Neutrophil (primary cell): ENCODE measurements at regions not wholly inside any gene's neighbourhood (a gene's known extent, or its start where the extent isn't known, plus 50 kb on each side); places are given as distances from the start of the nearest gene placed in this dataset.

Source experiments
- H3K27ac ChIP-seq: fragments of 200-600 bp; sonication (generic); 2 replicates; pipeline ENCODE4 v1.5.1; 2016; ENCODE audit warnings: mild to moderate bottlenecking, moderate library complexity
- H3K27me3 ChIP-seq: fragments of 200-600 bp; sonication (generic); 2 replicates; pipeline ENCODE4 v1.6.0; 2016; ENCODE audit warnings: mild to moderate bottlenecking
- H3K36me3 ChIP-seq: fragments of 200-600 bp; sonication (generic); 2 replicates; pipeline ENCODE4 v1.5.1; 2017
- H3K4me1 ChIP-seq, 2 experiments: fragments of 200-600 bp in 1 of 2; sonication (generic) in 1 of 2; 1 replicate in 1 of 2; 2 replicates in 1 of 2; pipeline versions ENCODE4 v1.5.1 to v1.6.1; 2013 to 2016; ENCODE audit warnings: low read depth in 1 of 2, low read length in 1 of 2, mild to moderate bottlenecking in 1 of 2, moderate library complexity in 1 of 2; ENCODE audit not compliant: control insufficient read depth in 1 of 2, insufficient read depth in 1 of 2
- H3K4me3 ChIP-seq, 2 experiments: fragments of 200-600 bp in 1 of 2; sonication (generic) in 1 of 2; 1 replicate in 1 of 2; 2 replicates in 1 of 2; pipeline ENCODE4 v1.5.1; 2013 to 2016; ENCODE audit warnings: low read depth in 1 of 2, low read length in 1 of 2, mild to moderate bottlenecking in 1 of 2, moderate library complexity in 1 of 2
- H3K9me3 ChIP-seq: fragments of 200-600 bp; sonication (generic); 2 replicates; pipeline ENCODE4 v1.5.1; 2016
- TF ChIP-seq, protein P1 (sequence below): fragments of 200-600 bp; sonication (generic); IDR thresholded peaks from 2 replicates; pipeline ENCODE4 v1.5.1; 2016; ENCODE audit warnings: antibody characterized with exemption

DNA sequence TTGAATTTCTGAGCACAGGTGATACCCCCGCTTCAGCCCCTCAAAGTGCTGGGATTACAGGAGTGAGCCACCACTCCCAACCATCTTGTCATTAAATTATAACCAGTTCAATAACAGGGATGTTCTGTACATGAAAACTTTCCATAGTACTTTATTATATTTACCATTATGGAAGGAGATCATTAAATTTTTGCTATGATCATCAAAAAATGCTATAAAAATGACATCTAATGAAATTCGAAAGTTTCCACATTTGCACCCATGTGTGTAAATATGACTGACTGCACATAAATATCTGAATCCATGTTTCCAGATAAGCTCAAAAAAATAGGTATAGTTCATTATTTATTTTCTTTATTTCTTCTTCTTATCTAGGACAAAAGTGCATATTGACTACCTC, 182.6 kb downstream of the FBXO8 start:
- Histone ChIP-seq H3K4me1 (no peaks in the 10 kb centered on the region), H3K4me3 (no peak overlapping the region), H3K27ac (no peak overlapping the region), H3K9me3 (no peaks in the 10 kb centered on the region), H3K36me3 (no peaks in the 10 kb centered on the region), H3K27me3 (no peaks in the 10 kb centered on the region)
- TF ChIP-seq, protein P1, sequence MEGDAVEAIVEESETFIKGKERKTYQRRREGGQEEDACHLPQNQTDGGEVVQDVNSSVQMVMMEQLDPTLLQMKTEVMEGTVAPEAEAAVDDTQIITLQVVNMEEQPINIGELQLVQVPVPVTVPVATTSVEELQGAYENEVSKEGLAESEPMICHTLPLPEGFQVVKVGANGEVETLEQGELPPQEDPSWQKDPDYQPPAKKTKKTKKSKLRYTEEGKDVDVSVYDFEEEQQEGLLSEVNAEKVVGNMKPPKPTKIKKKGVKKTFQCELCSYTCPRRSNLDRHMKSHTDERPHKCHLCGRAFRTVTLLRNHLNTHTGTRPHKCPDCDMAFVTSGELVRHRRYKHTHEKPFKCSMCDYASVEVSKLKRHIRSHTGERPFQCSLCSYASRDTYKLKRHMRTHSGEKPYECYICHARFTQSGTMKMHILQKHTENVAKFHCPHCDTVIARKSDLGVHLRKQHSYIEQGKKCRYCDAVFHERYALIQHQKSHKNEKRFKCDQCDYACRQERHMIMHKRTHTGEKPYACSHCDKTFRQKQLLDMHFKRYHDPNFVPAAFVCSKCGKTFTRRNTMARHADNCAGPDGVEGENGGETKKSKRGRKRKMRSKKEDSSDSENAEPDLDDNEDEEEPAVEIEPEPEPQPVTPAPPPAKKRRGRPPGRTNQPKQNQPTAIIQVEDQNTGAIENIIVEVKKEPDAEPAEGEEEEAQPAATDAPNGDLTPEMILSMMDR, result no peak

DNA sequence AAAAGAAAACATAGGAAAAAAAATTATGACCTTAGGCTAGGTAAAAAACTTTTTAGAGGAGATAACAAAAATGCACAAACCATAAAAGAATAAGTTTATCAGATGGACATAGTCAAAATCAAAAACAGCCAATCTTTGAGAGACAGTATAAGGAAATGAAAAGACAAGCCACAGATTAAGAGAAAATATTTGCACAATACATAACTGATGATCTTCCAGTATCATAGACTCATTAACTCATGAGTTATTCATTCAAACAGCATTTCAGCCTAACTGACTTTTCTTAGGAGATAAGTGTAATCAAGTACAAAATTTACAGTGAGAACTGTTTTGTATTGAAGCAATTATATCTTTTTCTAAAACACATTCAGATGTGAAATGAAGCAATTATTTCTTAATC, 183.8 kb downstream of the FBXO8 start:
- no peaks in the 10 kb centered on the region for H3K27me3 ChIP-seq
- H3K4me3 ChIP-seq, result no peak overlapping the region
- TF ChIP-seq, protein P1, result no peak
- H3K9me3 ChIP-seq, result no peaks in the 10 kb centered on the region
- H3K36me3 ChIP-seq, result no peaks in the 10 kb centered on the region
- H3K4me1 ChIP-seq, result no peaks in the 10 kb centered on the region
- no peak overlapping the region for H3K27ac ChIP-seq

DNA sequence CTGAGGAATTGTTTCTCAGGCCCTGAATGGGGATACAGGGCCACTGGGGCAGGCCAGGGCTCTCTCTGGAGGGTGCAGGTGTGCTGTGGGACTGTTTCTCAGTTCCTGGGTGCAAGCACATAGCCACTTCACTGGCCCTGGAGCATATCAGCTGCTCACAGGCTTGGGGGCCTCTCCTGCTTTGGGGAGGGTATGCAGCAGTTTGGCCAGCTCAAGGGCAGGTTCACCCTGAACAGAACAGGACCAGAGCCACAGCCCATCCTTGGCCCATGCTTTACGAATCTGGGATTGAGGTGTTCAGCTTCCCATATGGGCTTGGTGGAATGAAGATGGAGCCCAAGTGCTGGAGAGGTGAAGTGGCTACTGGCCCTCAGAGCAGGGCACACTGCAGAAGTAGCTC, 186.5 kb downstream of the FBXO8 start:
- no peak overlapping the region for H3K27ac ChIP-seq
- H3K9me3 ChIP-seq, result no peaks in the 10 kb centered on the region
- H3K27me3 ChIP-seq, result no peaks in the 10 kb centered on the region
- no peak overlapping the region for H3K4me3 ChIP-seq
- TF ChIP-seq, protein P1, result no peak
- H3K4me1 ChIP-seq, result no peaks in the 10 kb centered on the region
- H3K36me3 ChIP-seq, result no peaks in the 10 kb centered on the region

DNA sequence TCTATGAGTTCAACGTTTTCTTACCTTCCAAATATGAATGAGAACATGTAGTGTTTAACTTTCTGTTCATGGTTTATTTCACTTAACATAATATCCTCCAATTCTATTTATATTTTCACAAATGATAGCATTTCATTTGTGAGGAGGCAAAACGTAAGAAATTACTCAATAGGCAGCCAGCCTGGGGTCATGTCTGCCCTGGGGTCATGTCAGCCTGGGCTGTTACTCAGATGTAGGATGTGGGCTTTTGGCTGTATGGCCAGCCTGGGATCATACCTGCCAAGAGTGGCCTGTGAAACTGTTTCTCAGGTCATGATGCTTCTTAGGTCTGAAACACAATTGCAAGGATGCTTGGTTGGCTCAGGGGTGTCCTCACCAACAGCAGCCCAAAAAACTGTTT, 187.0 kb downstream of the FBXO8 start:
- H3K36me3 ChIP-seq, result no peaks in the 10 kb centered on the region
- TF ChIP-seq, protein P1, result no peak
- H3K9me3 ChIP-seq, result no peaks in the 10 kb centered on the region
- H3K27ac ChIP-seq, result no peak overlapping the region
- no peaks in the 10 kb centered on the region for H3K4me1 ChIP-seq
- H3K27me3 ChIP-seq, result no peaks in the 10 kb centered on the region
- H3K4me3 ChIP-seq, result no peak overlapping the region

DNA sequence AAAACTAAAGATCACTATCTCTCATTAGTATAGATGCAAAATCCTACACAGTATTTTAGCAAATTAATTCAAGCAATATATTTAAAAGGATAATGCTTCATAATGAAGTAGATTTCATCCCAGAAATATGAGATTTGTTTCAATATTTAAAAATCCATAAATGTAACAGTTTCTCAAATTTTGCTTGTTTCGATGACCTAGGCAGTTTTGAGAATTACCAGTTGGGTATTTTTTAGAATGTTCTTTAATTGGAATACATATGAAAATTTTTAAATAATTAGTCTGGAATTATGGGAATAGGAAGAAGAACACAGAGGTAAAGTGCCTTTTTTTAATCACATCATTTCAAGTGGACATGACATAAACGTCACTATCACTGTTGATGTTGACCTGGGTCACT, 192.3 kb downstream of the FBXO8 start:
- Histone ChIP-seq H3K9me3 (no peaks in the 10 kb centered on the region), H3K4me3 (no peak overlapping the region), H3K36me3 (no peaks in the 10 kb centered on the region), H3K27me3 (peaks cover 15% of the 10 kb centered on the region), H3K4me1 (no peaks in the 10 kb centered on the region), H3K27ac (no peak overlapping the region)
- TF ChIP-seq, protein P1, result no peak

DNA sequence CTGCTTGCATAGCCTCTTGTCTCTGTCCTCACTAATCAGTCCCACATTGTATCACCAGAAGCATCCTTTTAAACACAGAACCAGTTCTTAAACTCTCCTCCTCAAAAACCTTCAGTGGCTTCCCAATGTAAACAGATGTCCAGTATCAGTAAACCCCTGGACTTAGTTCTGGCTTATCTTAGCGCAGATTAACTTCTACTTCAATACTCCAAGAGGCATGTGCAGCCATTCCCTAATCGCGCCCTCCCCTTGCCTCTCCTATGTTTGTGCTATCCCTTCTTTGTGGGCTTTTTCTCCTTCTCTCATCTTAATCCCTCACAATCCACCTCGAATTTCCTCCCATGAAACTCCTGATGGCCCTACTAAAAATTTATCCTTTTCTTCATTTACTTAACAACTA, 193.8 kb downstream of the FBXO8 start:
- H3K4me3 ChIP-seq, result no peak overlapping the region
- TF ChIP-seq, protein P1, result no peak
- no peaks in the 10 kb centered on the region for H3K9me3 ChIP-seq
- no peaks in the 10 kb centered on the region for H3K36me3 ChIP-seq
- H3K4me1 ChIP-seq, result no peaks in the 10 kb centered on the region
- H3K27ac ChIP-seq, result no peak overlapping the region
- peaks cover 15% of the 10 kb centered on the region for H3K27me3 ChIP-seq
